ENCODE measurements at regions not wholly inside any gene's neighbourhood (a gene's known extent, or its start where the extent isn't known, plus 50 kb on each side); places are given as distances from the start of the nearest gene placed in this dataset.

- TF ChIP-seq EZH2 (IDR thresholded peaks at IDR 0.05; ENCODE audit: borderline replicate concordance, low read length) = no peak
- TF ChIP-seq CTCF (IDR thresholded peaks at IDR 0.05; ENCODE audit: low read length) = no peak
Measured at GRCh38 chr7:112880818-112881418, 90.7 kb upstream of the TMEM168 start.

Data from OCI-LY1 (cell line).